Chondrocyte (in vitro differentiated cells): ENCODE measurements at regions not wholly inside any gene's neighbourhood (a gene's known extent, or its start where the extent isn't known, plus 50 kb on each side); places are given as distances from the start of the nearest gene placed in this dataset.
A peak's percentile ranks its signal among the peaks of the same experiment; 100 is the strongest.

Experiments used
- DNase-seq: peaks from one replicate; pipeline ENCODE4 v3.0.0; 2021; ENCODE audit warnings: mixed read lengths, low spot score
- H3K27ac Mint-ChIP-seq: one replicate; pipeline ENCODE4 v1.8.0; 2021; ENCODE audit warnings: mild to moderate bottlenecking, moderate library complexity, mixed read lengths; ENCODE audit not compliant: unreplicated experiment
- H3K27me3 Mint-ChIP-seq: 2 replicates; pipeline ENCODE4 v1.8.0; 2021; ENCODE audit warnings: low read depth, mixed read lengths
- H3K36me3 Mint-ChIP-seq: 2 replicates; pipeline ENCODE4 v1.8.0; 2021; ENCODE audit warnings: low read depth, mixed read lengths
- H3K4me1 Mint-ChIP-seq: 2 replicates; pipeline ENCODE4 v1.8.0; 2021; ENCODE audit warnings: low read depth, mild to moderate bottlenecking, mixed read lengths
- H3K4me3 Mint-ChIP-seq: one replicate; pipeline ENCODE4 v1.8.0; 2021; ENCODE audit warnings: mild to moderate bottlenecking, moderate library complexity, mixed read lengths; ENCODE audit not compliant: unreplicated experiment
- H3K9me3 Mint-ChIP-seq: 2 replicates; pipeline ENCODE4 v1.8.0; 2021; ENCODE audit warnings: low read depth, mixed read lengths
- CTCF ChIP-seq: fragments of 200-600 bp; sonication (generic); IDR thresholded peaks from 2 replicates; pipeline ENCODE4 v1.5.0; 2021; ENCODE audit warnings: antibody characterized with exemption, mild to moderate bottlenecking, moderate library complexity

- DNase-seq = no peak
- no peak for TF ChIP-seq CTCF
- H3K4me3 Mint-ChIP-seq = no peak overlapping the region
- H3K36me3 Mint-ChIP-seq = peaks cover 6% of the 10 kb centered on the region
- peaks cover 15% of the 10 kb centered on the region for H3K4me1 Mint-ChIP-seq
- H3K27ac Mint-ChIP-seq = peak overlapping the region; percentile 49
- H3K27me3 Mint-ChIP-seq = no peaks in the 10 kb centered on the region
- peaks cover 31% of the 10 kb centered on the region for H3K9me3 Mint-ChIP-seq
Measured at GRCh38 chr10:75304741-75305390, 69.1 kb upstream of the COMTD1 start.

GRCh38 chr10:75304313-75304712, 68.6 kb upstream of the COMTD1 start:
- DNase-seq = no peak
- H3K36me3 Mint-ChIP-seq = peaks cover 6% of the 10 kb centered on the region
- H3K27me3 Mint-ChIP-seq = no peaks in the 10 kb centered on the region
- H3K9me3 Mint-ChIP-seq = peaks cover 31% of the 10 kb centered on the region
- H3K4me3 Mint-ChIP-seq = no peak overlapping the region
- TF ChIP-seq CTCF = no peak
- H3K27ac Mint-ChIP-seq = peak overlapping the region; percentile 59
- H3K4me1 Mint-ChIP-seq = peaks cover 15% of the 10 kb centered on the region

GRCh38 chr10:75303045-75303777, 67.5 kb upstream of the COMTD1 start:
- Mint-ChIP-seq H3K9me3 (peaks cover 27% of the 10 kb centered on the region), H3K27me3 (no peaks in the 10 kb centered on the region), H3K36me3 (peaks cover 3% of the 10 kb centered on the region)

GRCh38 chr10:75302029-75302428, 66.3 kb upstream of the COMTD1 start:
- Mint-ChIP-seq H3K27ac (no peak overlapping the region), H3K4me3 (no peak overlapping the region), H3K9me3 (peaks cover 18% of the 10 kb centered on the region), H3K27me3 (no peaks in the 10 kb centered on the region), H3K36me3 (peaks cover 1% of the 10 kb centered on the region), H3K4me1 (peaks cover 15% of the 10 kb centered on the region)
- no peak for DNase-seq
- no peak for TF ChIP-seq CTCF

More at GRCh38 chr10:75303045-75303777, 67.5 kb upstream of the COMTD1 start:
- no peak for DNase-seq
- no peak for TF ChIP-seq CTCF
- Mint-ChIP-seq H3K4me3 (no peak overlapping the region), H3K27ac (no peak overlapping the region), H3K4me1 (peaks cover 15% of the 10 kb centered on the region)

GRCh38 chr10:75297021-75297599, 61.4 kb upstream of the COMTD1 start:
- DNase-seq = no peak
- no peaks in the 10 kb centered on the region for H3K27me3 Mint-ChIP-seq
- no peak overlapping the region for H3K4me3 Mint-ChIP-seq
- no peak for TF ChIP-seq CTCF
- no peaks in the 10 kb centered on the region for H3K36me3 Mint-ChIP-seq
- peaks cover 3% of the 10 kb centered on the region for H3K9me3 Mint-ChIP-seq
- peaks cover 10% of the 10 kb centered on the region for H3K4me1 Mint-ChIP-seq
- no peak overlapping the region for H3K27ac Mint-ChIP-seq
